OCI-LY7 (cell line): ENCODE measurements at regions not wholly inside any gene's neighbourhood (a gene's known extent, or its start where the extent isn't known, plus 50 kb on each side); places are given as distances from the start of the nearest gene placed in this dataset.

Experiments used
- BruUV-seq: library from RNA; stranded (reverse); fragments of 400-500 nt; replicated peaks from 2 replicates; lab custom pipeline; 2021; lab: Mats Ljungman, UMichigan
- CTCF ChIA-PET: fragments of 300-600 bp; sonication (Branson Sonifier 250); formaldehyde crosslinking; loops from one replicate; lab custom pipeline; 2022; ENCODE audit warnings: antibody characterized with exemption; ENCODE audit not compliant: unreplicated experiment; lab: Charles Lee
- POLR2A ChIA-PET: fragments of 300-600 bp; sonication (Branson Sonifier 250); formaldehyde crosslinking; loops from one replicate; lab custom pipeline; 2022; ENCODE audit warnings: antibody characterized with exemption; lab: Charles Lee
- DNase-seq: peaks from one replicate; pipeline ENCODE4 v3.0.0-alpha.2; 2015; ENCODE audit warnings: low spot score
- H2AFZ ChIP-seq: fragments of 200-600 bp; sonication (generic), shearing (Covaris generic); 2 replicates; pipeline ENCODE4 v1.6.1; 2014; ENCODE audit warnings: mild to moderate bottlenecking, antibody characterized with exemption, low read length, moderate library complexity
- H3K27ac ChIP-seq: fragments of 200-600 bp; sonication (generic); 2 replicates; pipeline ENCODE4 v1.5.1; 2014; ENCODE audit warnings: mixed run types, low read depth, mild to moderate bottlenecking, moderate library complexity, low read length, inconsistent platforms; ENCODE audit not compliant: poor library complexity, severe bottlenecking
- H3K36me3 ChIP-seq: fragments of 200-600 bp; sonication (generic); 2 replicates; pipeline ENCODE4 v1.6.1; 2014; ENCODE audit warnings: mild to moderate bottlenecking, antibody characterized with exemption, low read length, moderate library complexity, mixed read lengths; ENCODE audit not compliant: insufficient read depth
- H3K4me1 ChIP-seq: fragments of 200-600 bp; sonication (generic); 2 replicates; pipeline ENCODE4 v1.5.1; 2014; ENCODE audit warnings: mild to moderate bottlenecking, low read length; ENCODE audit not compliant: insufficient read depth, poor library complexity, severe bottlenecking
- H3K4me2 ChIP-seq: fragments of 200-600 bp; sonication (generic); 2 replicates; pipeline ENCODE4 v1.6.1; 2014; ENCODE audit warnings: mild to moderate bottlenecking, low read length
- H3K4me3 ChIP-seq: fragments of 200-600 bp; sonication (generic); 2 replicates; pipeline ENCODE4 v1.5.1; 2014; ENCODE audit warnings: mild to moderate bottlenecking, low read depth, low read length; ENCODE audit not compliant: poor library complexity, severe bottlenecking
- H3K79me2 ChIP-seq: fragments of 200-600 bp; sonication (generic); 2 replicates; pipeline ENCODE4 v1.6.1; 2016; ENCODE audit warnings: low read depth, mild to moderate bottlenecking, low read length, moderate library complexity, mixed read lengths; ENCODE audit not compliant: insufficient read depth
- H3K9me2 ChIP-seq: fragments of 200-600 bp; sonication (generic); 2 replicates; pipeline ENCODE4 v1.6.1; 2016; ENCODE audit warnings: mild to moderate bottlenecking, low read length, mixed read lengths; ENCODE audit not compliant: insufficient read depth
- H3K9me3 ChIP-seq: fragments of 200-600 bp; sonication (generic); 2 replicates; pipeline ENCODE4 v1.6.1; 2014; ENCODE audit warnings: mild to moderate bottlenecking, mixed run types, low read length, mixed read lengths
- H4K20me1 ChIP-seq: fragments of 200-600 bp; sonication (generic); 2 replicates; pipeline ENCODE4 v1.6.1; 2014; ENCODE audit warnings: mild to moderate bottlenecking, antibody characterized with exemption, low read length, moderate library complexity, mixed read lengths; ENCODE audit not compliant: insufficient read depth
- CTCF ChIP-seq: fragments of 200-600 bp; sonication (generic); conservative IDR thresholded peaks from 2 replicates; pipeline ENCODE4 v1.5.1; 2014; ENCODE audit warnings: mild to moderate bottlenecking, antibody characterized with exemption, low read length, moderate library complexity, mixed read lengths
- EZH2phosphoT487 ChIP-seq: fragments of 200-600 bp; sonication (generic); IDR thresholded peaks from 2 replicates; pipeline ENCODE4 v1.6.1; 2018; ENCODE audit warnings: low read depth, borderline replicate concordance, mild to moderate bottlenecking, mixed run types, antibody characterized with exemption, low read length, moderate library complexity, mixed read lengths
- intact Hi-C: fragments of 100-400 bp; cut with micrococcal nuclease; formaldehyde crosslinking; loops from one replicate; pipeline ENCODE4 v1.10.0; 2022; ENCODE audit not compliant: unreplicated experiment

DNA sequence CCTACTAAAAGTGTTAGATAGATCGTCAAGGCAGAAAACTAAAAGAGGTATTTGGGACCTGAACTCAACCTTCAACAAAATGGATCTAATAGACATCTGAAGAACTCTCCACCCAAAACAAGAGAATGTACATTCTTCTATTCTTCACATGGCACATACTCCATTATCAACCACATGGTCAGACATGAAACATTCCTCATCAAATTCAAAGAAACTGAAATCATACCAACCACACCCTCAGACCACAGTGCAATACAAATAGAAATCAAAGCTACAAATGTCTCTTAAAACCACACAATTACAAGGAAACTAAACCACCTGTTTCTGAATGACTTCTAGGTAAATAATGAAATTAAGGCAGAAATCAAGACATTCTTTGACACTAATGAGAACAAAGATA is 984.1 kb upstream of the GBE1 start:
- intact Hi-C loops = no loop called here
- no peaks in the 10 kb centered on the region for H3K9me3 ChIP-seq
- no peak overlapping the region for H3K4me3 ChIP-seq
- no peak overlapping the region for H3K27ac ChIP-seq
- POLR2A ChIA-PET = no interaction called here
- no peak overlapping the region for H2AFZ ChIP-seq
- no peaks in the 10 kb centered on the region for H4K20me1 ChIP-seq
- H3K79me2 ChIP-seq = no peaks in the 10 kb centered on the region
- DNase-seq = no peak
- BruUV-seq = no TSS peak
- H3K4me2 ChIP-seq = no peak overlapping the region
- TF ChIP-seq CTCF (no peak), EZH2phosphoT487 (no peak)
- H3K9me2 ChIP-seq = no peaks in the 10 kb centered on the region
- no peaks in the 10 kb centered on the region for H3K36me3 ChIP-seq
- H3K4me1 ChIP-seq = no peaks in the 10 kb centered on the region
- CTCF ChIA-PET = no interaction called here

- Histone ChIP-seq H3K27ac (no peak overlapping the region), H3K9me2 (no peaks in the 10 kb centered on the region), H4K20me1 (no peaks in the 10 kb centered on the region), H3K4me3 (no peak overlapping the region), H3K36me3 (no peaks in the 10 kb centered on the region), H3K4me2 (no peak overlapping the region), H3K79me2 (no peaks in the 10 kb centered on the region), H3K9me3 (no peaks in the 10 kb centered on the region), H3K4me1 (no peaks in the 10 kb centered on the region), H2AFZ (no peak overlapping the region)
- ChIA-PET CTCF (no interaction called here), POLR2A (no interaction called here)
- TF ChIP-seq EZH2phosphoT487 (no peak), CTCF (no peak)
- no peak for DNase-seq
- no TSS peak for BruUV-seq
- intact Hi-C loops = no loop called here
Observed at GRCh38 chr3:82743196-82743595, 981.8 kb upstream of the GBE1 start.

GRCh38 chr3:82741346-82741745 is 979.9 kb upstream of the GBE1 start:
- ChIA-PET CTCF (no interaction called here), POLR2A (no interaction called here)
- H3K9me3 ChIP-seq = no peaks in the 10 kb centered on the region
- H3K27ac ChIP-seq = no peak overlapping the region
- H3K4me1 ChIP-seq = peaks cover 12% of the 10 kb centered on the region
- H3K4me2 ChIP-seq = no peak overlapping the region
- intact Hi-C loops = no loop called here
- TF ChIP-seq CTCF = no peak
- TF ChIP-seq EZH2phosphoT487 = no peak
- no peak overlapping the region for H3K4me3 ChIP-seq
- no peak for DNase-seq
- H3K9me2 ChIP-seq = no peaks in the 10 kb centered on the region
- H4K20me1 ChIP-seq = no peaks in the 10 kb centered on the region
- H3K36me3 ChIP-seq = no peaks in the 10 kb centered on the region
- H2AFZ ChIP-seq = no peak overlapping the region
- no TSS peak for BruUV-seq
- H3K79me2 ChIP-seq = no peaks in the 10 kb centered on the region
